H54 (cell line): ENCODE measurements at regions not wholly inside any gene's neighbourhood (a gene's known extent, or its start where the extent isn't known, plus 50 kb on each side); places are given as distances from the start of the nearest gene placed in this dataset.

Experiments used
- DNase-seq: peaks from one replicate; pipeline ENCODE4 v3.0.0; 2011; ENCODE audit warnings: low spot score, mixed read lengths; ENCODE audit not compliant: insufficient read length
- FAIRE-seq: peaks from 3 replicates; lab custom pipeline; 2011; peaks lifted over from hg19 to GRCh38; lab: Jason Lieb, UNC
- POLR2A ChIP-seq: IDR thresholded peaks from 2 replicates; pipeline ENCODE4 v1.6.1; 2011; ENCODE audit warnings: low read depth, mild to moderate bottlenecking, low read length

DNA sequence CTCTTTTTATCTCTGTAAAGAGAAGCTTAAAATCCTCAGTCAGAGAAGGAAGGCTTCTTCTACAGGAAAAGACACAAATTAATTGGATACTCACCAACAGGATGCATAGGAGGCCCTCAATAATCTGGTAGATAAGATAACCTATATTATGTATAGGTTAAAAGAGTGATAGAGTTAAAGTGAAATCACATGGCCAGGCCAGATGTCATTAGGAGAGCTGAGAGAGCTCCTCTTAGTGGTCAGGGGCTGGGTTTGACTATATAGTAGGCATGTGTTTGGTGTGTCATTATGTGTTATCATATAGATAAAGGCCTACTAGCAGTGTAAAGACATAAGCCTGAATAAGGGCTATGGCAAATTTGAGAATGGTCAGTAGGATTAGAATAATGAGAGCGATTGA, 479.3 kb downstream of the EPHA3 start:
- DNase-seq (no peak), FAIRE-seq (no peak)
- no peak for TF ChIP-seq POLR2A

DNA sequence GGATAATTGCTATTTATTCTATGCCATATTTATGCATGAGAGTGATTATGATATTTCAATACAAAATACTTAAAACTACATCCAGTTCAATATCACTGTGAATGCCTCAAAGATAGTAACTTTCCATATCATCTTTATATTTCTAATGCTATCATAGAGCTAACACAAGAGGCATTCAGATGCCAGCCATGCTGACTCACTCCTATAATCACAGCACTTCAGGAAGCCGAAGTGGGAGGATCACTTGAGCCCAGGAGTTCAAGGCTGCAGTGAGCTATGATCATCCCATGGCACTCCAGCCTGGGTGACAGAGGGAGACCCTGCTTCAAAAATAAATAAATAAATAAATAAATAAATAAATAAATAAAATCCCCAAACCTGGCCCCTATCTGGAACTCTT, 498.7 kb downstream of the EPHA3 start:
- DNase-seq (no peak), FAIRE-seq (no peak)
- no peak for TF ChIP-seq POLR2A

DNA sequence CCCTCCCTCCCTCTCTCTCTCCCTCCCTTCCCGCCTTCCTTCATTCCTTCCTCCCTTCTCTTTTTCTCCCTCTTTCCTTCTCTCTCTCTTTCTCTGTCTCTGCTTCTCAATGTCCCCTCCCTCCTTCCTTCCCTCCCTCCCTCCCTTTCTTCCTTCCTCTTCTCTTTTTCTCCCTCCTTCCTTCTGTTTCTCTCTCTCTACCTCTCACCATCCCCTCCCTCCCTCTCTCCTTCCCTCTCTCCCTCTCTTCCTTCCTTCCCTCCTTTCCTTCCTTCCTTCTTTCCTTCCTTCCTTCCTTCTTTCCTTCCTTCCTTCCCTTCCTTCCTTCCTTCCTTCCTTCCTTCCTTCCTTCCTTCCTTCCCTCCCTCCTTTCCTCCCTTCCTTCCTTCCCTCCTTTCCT, 504.6 kb downstream of the EPHA3 start:
- no peak for TF ChIP-seq POLR2A
- FAIRE-seq (no peak), DNase-seq (no peak)

- TF ChIP-seq POLR2A = no peak
- FAIRE-seq (no peak), DNase-seq (no peak)
These were observed 505.8 kb downstream of the EPHA3 start for GRCh38 chr3:89613241-89613640.

DNA sequence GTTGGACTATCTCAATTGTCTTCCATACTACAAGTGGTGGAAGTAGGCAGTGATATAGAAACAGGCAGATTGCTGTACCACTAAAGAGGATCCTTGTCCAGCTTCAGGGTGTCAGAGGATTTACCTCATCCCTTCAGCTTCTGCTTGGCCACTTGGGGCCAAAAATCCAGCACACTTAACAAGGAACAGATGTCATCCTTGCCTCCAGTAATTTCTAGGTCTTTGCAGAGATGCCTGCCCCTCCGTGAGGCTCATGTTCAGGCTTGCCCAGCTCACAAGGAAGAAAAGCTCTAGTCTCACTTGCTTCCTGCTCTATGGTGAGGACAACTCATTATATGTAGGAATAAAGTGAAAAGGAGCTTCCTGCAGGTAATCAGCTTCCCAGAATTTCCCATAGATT, 510.3 kb downstream of the EPHA3 start:
- no peak for FAIRE-seq
- no peak for DNase-seq

DNA sequence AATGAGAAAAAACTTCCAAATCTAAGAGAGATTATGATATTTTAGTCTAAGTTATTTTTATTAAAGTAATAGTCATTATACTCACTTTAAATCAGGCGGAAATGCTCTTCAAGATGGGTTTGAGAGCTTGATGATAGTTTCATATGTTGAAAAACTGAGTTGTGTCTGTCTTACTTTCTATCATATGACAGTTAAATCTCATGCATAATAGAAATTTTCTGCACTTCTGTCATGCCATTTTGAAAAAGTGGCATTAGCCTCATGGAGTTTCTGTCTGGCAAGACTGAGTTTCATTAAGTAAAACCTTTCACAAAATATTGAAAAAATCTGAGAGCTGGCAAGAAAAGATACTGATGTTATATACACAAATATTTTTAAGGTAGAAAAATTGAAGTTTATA, 511.8 kb downstream of the EPHA3 start:
- no peak for TF ChIP-seq POLR2A
- DNase-seq = no peak
- FAIRE-seq = no peak

More for the DNA sequence above, 510.3 kb downstream of the EPHA3 start:
- TF ChIP-seq POLR2A = no peak

GRCh38 chr3:89622063-89622700, 514.8 kb downstream of the EPHA3 start:
- FAIRE-seq (no peak), DNase-seq (no peak)
- no peak for TF ChIP-seq POLR2A

- DNase-seq (no peak), FAIRE-seq (no peak)
- TF ChIP-seq POLR2A = no peak
These were observed 517.1 kb downstream of the EPHA3 start for GRCh38 chr3:89624494-89624893.

- no peak for TF ChIP-seq POLR2A
- FAIRE-seq = no peak
- DNase-seq = no peak
These were observed 518.5 kb downstream of the EPHA3 start for GRCh38 chr3:89625945-89626344.

DNA sequence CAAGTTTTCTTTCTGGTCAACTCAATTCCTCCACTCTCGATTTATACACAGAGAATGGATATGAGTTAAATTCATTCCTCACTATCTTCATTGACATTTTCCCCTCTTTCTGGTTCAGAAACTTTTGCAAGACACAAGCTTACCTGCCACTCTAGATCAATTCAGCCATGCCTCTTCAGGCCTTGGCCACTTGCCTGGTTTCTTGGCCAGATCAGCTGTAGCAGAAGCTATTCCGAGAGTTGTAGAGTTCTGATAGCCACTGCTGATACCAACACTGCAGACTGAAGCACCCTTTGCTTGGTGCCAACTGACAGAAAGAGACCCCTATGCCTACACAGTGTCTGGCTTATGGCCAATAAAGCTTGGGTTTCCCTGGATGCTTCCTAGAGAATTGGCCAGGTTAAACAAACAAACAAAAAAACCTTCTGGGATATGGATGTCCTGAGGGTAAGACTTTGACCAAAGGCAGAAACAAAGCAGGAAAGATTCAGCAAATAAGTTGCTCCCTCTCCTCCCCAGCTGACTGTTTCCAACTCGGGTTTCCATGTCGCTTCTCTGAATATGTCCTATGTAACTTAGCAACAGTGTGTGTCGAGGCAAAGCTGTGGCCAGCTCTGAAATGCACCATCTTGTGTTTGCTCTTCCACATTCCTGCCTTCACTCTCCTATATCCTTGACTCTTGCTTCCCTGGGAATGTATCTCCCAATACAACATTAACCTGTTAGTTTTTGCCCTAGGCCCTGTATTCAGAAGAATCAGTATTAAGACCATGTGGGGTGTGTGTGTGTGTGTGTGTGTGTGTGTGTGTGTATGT, 521.6 kb downstream of the EPHA3 start:
- no peak for TF ChIP-seq POLR2A
- no peak for DNase-seq
- FAIRE-seq = no peak

DNA sequence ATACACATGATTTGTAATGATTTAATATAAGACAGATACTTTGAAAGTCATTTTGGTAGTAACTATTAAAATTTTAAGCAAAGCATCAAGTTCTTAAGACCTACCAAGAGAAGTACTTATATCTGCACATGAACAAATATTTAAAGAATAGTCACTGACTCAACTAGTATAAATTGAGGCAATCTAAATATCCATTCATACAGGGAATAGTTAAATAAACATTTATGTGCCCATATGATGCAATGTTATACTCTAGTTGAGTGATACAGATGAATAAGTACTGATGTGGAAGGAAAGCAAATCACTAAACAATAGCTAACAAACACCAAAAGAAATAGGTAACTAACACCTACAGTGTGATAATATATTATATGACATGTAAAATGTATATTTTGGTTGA, 527.7 kb downstream of the EPHA3 start:
- TF ChIP-seq POLR2A = no peak
- FAIRE-seq (no peak), DNase-seq (no peak)

- FAIRE-seq (no peak), DNase-seq (no peak)
- no peak for TF ChIP-seq POLR2A
These were observed 537.3 kb downstream of the EPHA3 start for GRCh38 chr3:89644716-89645115.

- DNase-seq (no peak), FAIRE-seq (no peak)
- TF ChIP-seq POLR2A = no peak
These were observed 542.0 kb downstream of the EPHA3 start for GRCh38 chr3:89649431-89649830.

- TF ChIP-seq POLR2A = no peak
- DNase-seq = no peak
- FAIRE-seq = no peak
These were observed 546.6 kb downstream of the EPHA3 start for GRCh38 chr3:89654031-89654430.

DNA sequence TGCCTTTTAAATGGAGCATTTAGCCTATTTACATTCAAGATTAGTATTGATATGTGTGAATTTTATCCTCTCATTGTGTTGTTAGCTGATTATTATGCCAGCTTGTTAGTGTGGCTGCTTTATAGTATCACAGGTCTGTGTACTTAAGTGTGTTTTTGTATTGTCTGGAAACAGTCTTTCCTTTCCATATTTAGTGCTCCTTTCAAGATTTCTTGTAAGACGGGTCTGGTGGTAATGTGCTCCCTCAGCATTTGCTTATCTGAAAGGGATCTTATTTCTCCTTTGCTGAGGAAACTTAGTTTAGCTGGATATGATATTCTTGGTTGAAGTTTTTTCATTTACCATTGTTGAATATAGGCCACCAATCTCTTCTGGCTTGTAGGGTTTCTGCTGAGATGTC, 549.0 kb downstream of the EPHA3 start:
- DNase-seq (no peak), FAIRE-seq (no peak)
- TF ChIP-seq POLR2A = no peak

DNA sequence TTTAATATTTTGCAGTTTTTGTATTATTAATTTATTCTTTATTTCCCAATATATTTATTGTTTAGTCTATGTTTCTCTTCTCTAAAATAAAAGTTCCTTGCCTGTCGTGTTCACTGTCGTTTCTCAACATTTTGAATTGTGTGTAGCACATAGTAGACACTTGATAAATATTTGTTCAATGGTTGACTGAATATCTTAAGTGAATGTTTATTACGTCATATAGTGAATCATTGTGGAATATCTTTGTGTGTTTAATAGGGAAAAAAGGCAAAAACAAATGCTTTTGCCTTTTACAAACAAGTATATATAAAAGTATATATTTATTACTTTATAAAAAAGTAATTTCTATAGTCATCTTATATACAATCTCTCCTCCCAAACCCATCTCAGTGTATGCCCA, 572.3 kb downstream of the EPHA3 start:
- TF ChIP-seq POLR2A = no peak
- FAIRE-seq (no peak), DNase-seq (no peak)
